NB4 (cell line): ENCODE measurements at regions not wholly inside any gene's neighbourhood (a gene's known extent, or its start where the extent isn't known, plus 50 kb on each side); places are given as distances from the start of the nearest gene placed in this dataset.

ENCODE experiments used
- MAX ChIP-seq: IDR thresholded peaks from 2 replicates; pipeline ENCODE4 v1.6.1; 2011; ENCODE audit warnings: low read depth, low read length
- POLR2A ChIP-seq: IDR thresholded peaks from 2 replicates; pipeline ENCODE4 v1.6.1; 2011; ENCODE audit warnings: mild to moderate bottlenecking; ENCODE audit not compliant: insufficient read length; ENCODE audit errors: extremely low read depth
- TF ChIP-seq, protein P1 (sequence below): IDR thresholded peaks from one replicate; pipeline ENCODE4 v1.5.1; 2012; ENCODE audit warnings: low read depth, low read length

- TF ChIP-seq, protein P1, sequence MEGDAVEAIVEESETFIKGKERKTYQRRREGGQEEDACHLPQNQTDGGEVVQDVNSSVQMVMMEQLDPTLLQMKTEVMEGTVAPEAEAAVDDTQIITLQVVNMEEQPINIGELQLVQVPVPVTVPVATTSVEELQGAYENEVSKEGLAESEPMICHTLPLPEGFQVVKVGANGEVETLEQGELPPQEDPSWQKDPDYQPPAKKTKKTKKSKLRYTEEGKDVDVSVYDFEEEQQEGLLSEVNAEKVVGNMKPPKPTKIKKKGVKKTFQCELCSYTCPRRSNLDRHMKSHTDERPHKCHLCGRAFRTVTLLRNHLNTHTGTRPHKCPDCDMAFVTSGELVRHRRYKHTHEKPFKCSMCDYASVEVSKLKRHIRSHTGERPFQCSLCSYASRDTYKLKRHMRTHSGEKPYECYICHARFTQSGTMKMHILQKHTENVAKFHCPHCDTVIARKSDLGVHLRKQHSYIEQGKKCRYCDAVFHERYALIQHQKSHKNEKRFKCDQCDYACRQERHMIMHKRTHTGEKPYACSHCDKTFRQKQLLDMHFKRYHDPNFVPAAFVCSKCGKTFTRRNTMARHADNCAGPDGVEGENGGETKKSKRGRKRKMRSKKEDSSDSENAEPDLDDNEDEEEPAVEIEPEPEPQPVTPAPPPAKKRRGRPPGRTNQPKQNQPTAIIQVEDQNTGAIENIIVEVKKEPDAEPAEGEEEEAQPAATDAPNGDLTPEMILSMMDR = no peak
- TF ChIP-seq POLR2A = no peak
- TF ChIP-seq MAX = no peak
Observed at GRCh38 chr1:5105744-5106143, 451.3 kb downstream of the AJAP1 start.
